PC-9 (cell line): ENCODE measurements at regions not wholly inside any gene's neighbourhood (a gene's known extent, or its start where the extent isn't known, plus 50 kb on each side); places are given as distances from the start of the nearest gene placed in this dataset.

Experiments
- CTCF ChIP-seq: fragments of 200-600 bp; sonication (generic); conservative IDR thresholded peaks from 2 replicates; pipeline ENCODE4 v1.6.1; 2017; ENCODE audit warnings: mixed run types, antibody characterized with exemption, mild to moderate bottlenecking, moderate library complexity
- EZH2 ChIP-seq: fragments of 200-600 bp; sonication (generic); IDR thresholded peaks from 2 replicates; pipeline ENCODE4 v1.8.0; 2017; ENCODE audit warnings: antibody characterized with exemption, low read depth

- TF ChIP-seq CTCF (no peak), EZH2 (no peak)
These were observed 132.3 kb upstream of the CHST15 start for GRCh38 chr10:124225467-124226270.
